GM12878 (cell line): ENCODE measurements at regions not wholly inside any gene's neighbourhood (a gene's known extent, or its start where the extent isn't known, plus 50 kb on each side); places are given as distances from the start of the nearest gene placed in this dataset.

Experiments used
- ATAC-seq: fragments of 200-7000 bp; cut with Tn5 transposase; 3 replicates; pipeline ENCODE4 v1.9.1; 2020; ENCODE audit warnings: mild to moderate bottlenecking, moderate library complexity
- BruUV-seq: library from RNA; stranded (reverse); fragments of 400-500 nt; replicated peaks from 2 replicates; lab custom pipeline; 2021; lab: Mats Ljungman, UMichigan
- CTCF ChIA-PET: fragments of 300-600 bp; sonication (Branson Sonifier 250); formaldehyde crosslinking; extraction: SDS; loops from one replicate; lab custom pipeline; 2021; ENCODE audit warnings: inconsistent platforms; lab: Yijun Ruan, JAX
- POLR2A ChIA-PET: fragments of 350-600 bp; formaldehyde crosslinking; extraction: SDS; loops from one replicate; lab custom pipeline; 2021; ENCODE audit warnings: inconsistent platforms; lab: Charles Lee
- RAD21 ChIA-PET: fragments of 300-600 bp; sonication (Branson Sonifier 250); formaldehyde crosslinking; loops from one replicate; lab custom pipeline; 2023; ENCODE audit warnings: antibody characterized with exemption; ENCODE audit not compliant: unreplicated experiment; lab: Charles Lee
- SMC1A ChIA-PET: fragments of 300-600 bp; sonication (Branson Sonifier 250); formaldehyde crosslinking; loops from one replicate; lab custom pipeline; 2023; ENCODE audit not compliant: unreplicated experiment, uncharacterized antibody; lab: Charles Lee
- DNase-seq: peaks from one replicate; pipeline ENCODE4 v3.0.0-alpha.2; 2011; ENCODE audit warnings: low read depth, low spot score
- FAIRE-seq: peaks from 3 replicates; lab custom pipeline; 2011; peaks lifted over from hg19 to GRCh38; lab: Jason Lieb, UNC
- H2AFZ ChIP-seq: 2 replicates; pipeline ENCODE4 v1.6.0; 2011; ENCODE audit warnings: low read depth, low read length, control low read depth; ENCODE audit not compliant: control insufficient read depth
- H3K27ac ChIP-seq: 2 replicates; pipeline ENCODE4 v1.5.1; 2011; ENCODE audit warnings: control low read depth; ENCODE audit not compliant: control insufficient read depth, insufficient read depth
- H3K27me3 ChIP-seq, 2 experiments: replicated peaks in 1 of 2; 2 replicates each; pipeline versions ENCODE4 v1.6.0 to v1.6.1; 2011; ENCODE audit warnings: low read length in 1 of 2; ENCODE audit not compliant: control insufficient read depth in 2 of 2, insufficient read depth in 2 of 2
- H3K36me3 ChIP-seq, 2 experiments: 2 replicates each; pipeline ENCODE4 v1.5.1; 2011; ENCODE audit warnings: low read length in 1 of 2; ENCODE audit not compliant: control insufficient read depth in 2 of 2, insufficient read depth in 2 of 2
- H3K4me1 ChIP-seq: 2 replicates; pipeline ENCODE4 v1.6.1; 2011; ENCODE audit warnings: mild to moderate bottlenecking, low read length, moderate library complexity, mixed read lengths; ENCODE audit not compliant: control insufficient read depth, insufficient read depth
- H3K4me2 ChIP-seq: 2 replicates; pipeline ENCODE4 v1.6.0; 2011; ENCODE audit warnings: control low read depth; ENCODE audit not compliant: control insufficient read depth, insufficient read depth
- H3K4me3 ChIP-seq: fragments of 200-600 bp; sonication (generic); 2 replicates; pipeline ENCODE4 v1.5.1; 2016
- H3K79me2 ChIP-seq: 2 replicates; pipeline ENCODE4 v1.6.0; 2011; ENCODE audit warnings: low read length; ENCODE audit not compliant: control insufficient read depth, insufficient read depth
- H3K9ac ChIP-seq: 2 replicates; pipeline ENCODE4 v1.8.0; 2011; ENCODE audit warnings: low read length, control low read depth, mixed read lengths; ENCODE audit not compliant: control insufficient read depth, insufficient read depth
- H3K9me3 ChIP-seq: replicated peaks from 3 replicates; pipeline ENCODE4 v1.5.1; 2011; ENCODE audit warnings: mild to moderate bottlenecking, low read length; ENCODE audit not compliant: control insufficient read depth, insufficient read depth
- H4K20me1 ChIP-seq: 2 replicates; pipeline ENCODE4 v1.6.0; 2011; ENCODE audit not compliant: control insufficient read depth, insufficient read depth
- HDAC2 ChIP-seq: fragments of 200-600 bp; sonication (generic); IDR thresholded peaks from 2 replicates; pipeline ENCODE4 v1.6.1; 2017
- JUNB ChIP-seq: IDR thresholded peaks from 2 replicates; pipeline ENCODE4 v1.6.1; 2016; ENCODE audit warnings: antibody characterized with exemption, mild to moderate bottlenecking
- JUND ChIP-seq: IDR thresholded peaks from 2 replicates; pipeline ENCODE4 v1.6.1; 2012; ENCODE audit warnings: low read depth, mild to moderate bottlenecking, low read length, improper control_type of control experiment, moderate library complexity
- NFIC ChIP-seq: IDR thresholded peaks from 2 replicates; pipeline ENCODE4 v1.6.1; 2012; ENCODE audit warnings: low read depth, mild to moderate bottlenecking, inconsistent platforms, low read length, moderate library complexity
- RAD21 ChIP-seq: IDR thresholded peaks from 2 replicates; pipeline ENCODE4 v1.6.1; 2011; ENCODE audit warnings: mild to moderate bottlenecking, low read depth, low read length, moderate library complexity; ENCODE audit not compliant: insufficient read depth
- TARDBP ChIP-seq: IDR thresholded peaks from 2 replicates; pipeline ENCODE4 v1.6.1; 2016; ENCODE audit warnings: borderline replicate concordance
- TCF7 ChIP-seq: IDR thresholded peaks from 2 replicates; pipeline ENCODE4 v1.6.1; 2014; ENCODE audit warnings: antibody characterized with exemption, borderline replicate concordance
- YY1 ChIP-seq: IDR thresholded peaks from 2 replicates; pipeline ENCODE4 v1.6.1; 2011; ENCODE audit warnings: low read depth, mild to moderate bottlenecking, low read length
- ZNF384 ChIP-seq: IDR thresholded peaks from 2 replicates; pipeline ENCODE4 v1.6.1; 2012; ENCODE audit warnings: low read depth, mild to moderate bottlenecking, low read length, improper control_type of control experiment, borderline replicate concordance
- ZSCAN29 ChIP-seq: fragments of 450-650 bp; IDR thresholded peaks from 2 replicates; pipeline ENCODE4 v1.6.1; 2017; ENCODE audit warnings: mild to moderate bottlenecking, moderate library complexity
- in situ Hi-C: fragments of 300-500 bp; cut with MboI; formaldehyde crosslinking; loops from 9 replicates; pipeline ENCODE4 v1.14.3; 2018; ENCODE audit warnings: mixed read lengths
- intact Hi-C: fragments of 100-400 bp; cut with micrococcal nuclease; formaldehyde crosslinking; loops from one replicate; pipeline ENCODE4 v1.14.2; 2022; ENCODE audit not compliant: unreplicated experiment
- TF ChIP-seq, protein P1 (sequence below): fragments of 450-650 bp; IDR thresholded peaks from 2 replicates; pipeline ENCODE4 v1.6.1; 2017; ENCODE audit warnings: mild to moderate bottlenecking
- TF ChIP-seq, protein P2 (sequence below): fragments of 450-650 bp; IDR thresholded peaks from 2 replicates; pipeline ENCODE4 v1.6.1; 2016; ENCODE audit warnings: mild to moderate bottlenecking

DNA sequence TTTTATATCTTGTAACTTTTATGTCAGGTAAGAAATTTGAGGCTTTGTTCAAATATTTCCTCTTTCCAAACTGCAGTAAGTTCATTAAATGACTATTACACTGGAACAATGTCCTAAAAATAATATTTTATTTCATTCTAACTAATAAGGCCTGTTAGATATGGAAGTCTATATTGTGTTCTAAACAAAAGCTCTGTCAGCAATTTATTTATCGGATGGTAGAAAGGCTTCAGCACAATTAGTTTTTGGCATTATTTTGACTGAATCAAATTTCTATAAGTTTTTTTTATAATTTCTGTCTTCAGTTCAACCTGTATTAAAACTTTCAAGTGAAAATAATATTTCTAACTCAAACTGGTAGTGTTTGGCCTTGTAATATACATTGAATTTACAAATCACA lies 992.1 kb downstream of the EPHA3 start (continued):
- TF ChIP-seq JUND = no peak
- TF ChIP-seq TARDBP = no peak
- no peak for TF ChIP-seq ZSCAN29
- no peak for TF ChIP-seq HDAC2
- no peak for TF ChIP-seq YY1

DNA sequence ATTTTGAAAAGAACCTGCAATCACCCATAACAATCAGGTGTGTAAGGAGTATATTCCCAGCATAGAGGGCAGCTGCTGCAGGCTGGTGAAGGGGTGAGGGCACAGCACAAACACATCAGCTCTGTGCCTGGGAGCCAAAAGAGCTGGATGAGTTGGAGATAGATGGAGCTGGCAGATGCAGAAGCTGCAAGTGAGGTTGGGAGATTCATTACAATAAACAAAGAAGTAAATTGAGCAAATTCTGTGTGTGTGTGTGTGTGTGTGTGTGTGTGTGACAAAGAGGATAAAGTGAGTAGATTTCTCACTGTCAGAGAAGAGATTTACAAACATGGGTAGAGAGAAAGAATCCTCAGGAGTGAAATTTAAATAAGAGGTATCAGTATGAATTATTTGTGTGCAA lies 994.7 kb downstream of the EPHA3 start:
- no peak overlapping the region for H3K4me3 ChIP-seq
- H3K9ac ChIP-seq = no peak overlapping the region
- TF ChIP-seq, protein P1, sequence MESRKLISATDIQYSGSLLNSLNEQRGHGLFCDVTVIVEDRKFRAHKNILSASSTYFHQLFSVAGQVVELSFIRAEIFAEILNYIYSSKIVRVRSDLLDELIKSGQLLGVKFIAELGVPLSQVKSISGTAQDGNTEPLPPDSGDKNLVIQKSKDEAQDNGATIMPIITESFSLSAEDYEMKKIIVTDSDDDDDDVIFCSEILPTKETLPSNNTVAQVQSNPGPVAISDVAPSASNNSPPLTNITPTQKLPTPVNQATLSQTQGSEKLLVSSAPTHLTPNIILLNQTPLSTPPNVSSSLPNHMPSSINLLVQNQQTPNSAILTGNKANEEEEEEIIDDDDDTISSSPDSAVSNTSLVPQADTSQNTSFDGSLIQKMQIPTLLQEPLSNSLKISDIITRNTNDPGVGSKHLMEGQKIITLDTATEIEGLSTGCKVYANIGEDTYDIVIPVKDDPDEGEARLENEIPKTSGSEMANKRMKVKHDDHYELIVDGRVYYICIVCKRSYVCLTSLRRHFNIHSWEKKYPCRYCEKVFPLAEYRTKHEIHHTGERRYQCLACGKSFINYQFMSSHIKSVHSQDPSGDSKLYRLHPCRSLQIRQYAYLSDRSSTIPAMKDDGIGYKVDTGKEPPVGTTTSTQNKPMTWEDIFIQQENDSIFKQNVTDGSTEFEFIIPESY = no peak
- TF ChIP-seq TCF7 = no peak
- TF ChIP-seq JUNB = no peak
- TF ChIP-seq ZNF384 = no peak
- TF ChIP-seq NFIC = no peak
- TF ChIP-seq, protein P2, sequence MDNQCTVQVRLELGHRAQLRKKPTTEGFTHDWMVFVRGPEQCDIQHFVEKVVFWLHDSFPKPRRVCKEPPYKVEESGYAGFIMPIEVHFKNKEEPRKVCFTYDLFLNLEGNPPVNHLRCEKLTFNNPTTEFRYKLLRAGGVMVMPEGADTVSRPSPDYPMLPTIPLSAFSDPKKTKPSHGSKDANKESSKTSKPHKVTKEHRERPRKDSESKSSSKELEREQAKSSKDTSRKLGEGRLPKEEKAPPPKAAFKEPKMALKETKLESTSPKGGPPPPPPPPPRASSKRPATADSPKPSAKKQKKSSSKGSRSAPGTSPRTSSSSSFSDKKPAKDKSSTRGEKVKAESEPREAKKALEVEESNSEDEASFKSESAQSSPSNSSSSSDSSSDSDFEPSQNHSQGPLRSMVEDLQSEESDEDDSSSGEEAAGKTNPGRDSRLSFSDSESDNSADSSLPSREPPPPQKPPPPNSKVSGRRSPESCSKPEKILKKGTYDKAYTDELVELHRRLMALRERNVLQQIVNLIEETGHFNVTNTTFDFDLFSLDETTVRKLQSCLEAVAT = no peak
- no peak for TF ChIP-seq RAD21
- TF ChIP-seq JUND = no peak
- CTCF ChIA-PET = interaction anchor here (1.5 kb wide), 1 partner anchor 10 kb away, joined by 4 read pairs; no protein-coding TSS in a partner anchor
- no peak overlapping the region for H3K27ac ChIP-seq
- intact Hi-C loops = no loop called here
- H3K79me2 ChIP-seq = no peaks in the 10 kb centered on the region
- no peaks in the 10 kb centered on the region for H3K27me3 ChIP-seq
- no peak for DNase-seq
- H3K4me1 ChIP-seq = no peaks in the 10 kb centered on the region
- POLR2A ChIA-PET = no interaction called here
- FAIRE-seq = no peak
- H2AFZ ChIP-seq = no peak overlapping the region
- H3K4me2 ChIP-seq = no peak overlapping the region
- no peak for ATAC-seq
- in situ Hi-C loops = no loop called here
- no peaks in the 10 kb centered on the region for H3K36me3 ChIP-seq
- SMC1A ChIA-PET = no interaction called here
- no TSS peak for BruUV-seq
- RAD21 ChIA-PET = interaction anchor here (1.7 kb wide), 1 partner anchor 10 kb away, joined by 7 read pairs; no protein-coding TSS in a partner anchor
- no peaks in the 10 kb centered on the region for H3K9me3 ChIP-seq
- no peaks in the 10 kb centered on the region for H4K20me1 ChIP-seq
